HG02623 (cell line): ENCODE measurements at regions not wholly inside any gene's neighbourhood (a gene's known extent, or its start where the extent isn't known, plus 50 kb on each side); places are given as distances from the start of the nearest gene placed in this dataset.
"Not testable (repeated sequence)": the region's sequence is repeated elsewhere in the genome, so short reads cannot be mapped to it uniquely, and the experiment has no call there.

Experiments used
- ATAC-seq: cut with Tn5 transposase; IDR thresholded peaks from one replicate; pipeline ENCODE4 v1.9.1; 2021; ENCODE audit warnings: moderate library complexity; ENCODE audit not compliant: unreplicated experiment

DNA sequence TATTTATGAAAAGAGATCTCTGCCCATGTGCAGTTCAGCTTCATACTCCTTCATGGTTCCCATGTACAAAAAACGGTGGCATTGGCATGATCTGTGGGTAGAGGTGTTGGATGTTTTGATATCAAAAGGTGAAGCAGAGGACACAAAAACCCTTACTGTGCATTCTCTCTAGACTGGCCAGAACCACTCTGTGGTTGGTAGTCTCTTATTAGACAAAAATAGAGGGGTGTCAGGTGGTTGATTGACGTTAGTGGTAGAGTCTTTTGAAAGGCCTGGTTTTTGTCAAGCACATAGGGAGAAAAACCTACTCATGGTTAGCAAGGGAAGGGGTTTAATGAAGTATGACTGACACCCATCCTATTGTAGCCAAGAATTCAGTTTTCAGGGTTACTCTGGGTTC, 400.0 kb upstream of the TMPRSS15 start:
- no peak for ATAC-seq

GRCh38 chr21:18810136-18810535, 406.6 kb upstream of the TMPRSS15 start:
- no peak for ATAC-seq

- ATAC-seq, result no peak
These were observed 408.7 kb upstream of the TMPRSS15 start for GRCh38 chr21:18812308-18812707.

DNA sequence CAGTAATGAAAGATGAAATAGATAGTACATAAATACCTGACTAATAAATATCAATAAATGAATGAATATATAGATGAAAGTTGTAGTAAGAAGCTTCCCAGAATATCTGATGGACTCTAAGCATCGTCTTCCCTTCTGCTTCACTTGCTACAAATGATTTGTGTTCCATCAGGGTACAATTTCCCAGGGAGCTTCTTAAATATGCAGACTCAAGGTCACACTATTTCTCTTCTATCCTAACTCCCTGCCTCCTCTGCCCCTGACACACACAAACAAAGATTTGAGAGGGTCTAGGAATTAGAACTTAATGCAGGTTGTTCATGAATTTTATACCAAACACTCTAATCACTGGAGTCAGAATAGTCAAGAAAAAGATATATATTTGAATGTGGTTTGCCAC, 415.9 kb upstream of the TMPRSS15 start:
- ATAC-seq, result no peak

DNA sequence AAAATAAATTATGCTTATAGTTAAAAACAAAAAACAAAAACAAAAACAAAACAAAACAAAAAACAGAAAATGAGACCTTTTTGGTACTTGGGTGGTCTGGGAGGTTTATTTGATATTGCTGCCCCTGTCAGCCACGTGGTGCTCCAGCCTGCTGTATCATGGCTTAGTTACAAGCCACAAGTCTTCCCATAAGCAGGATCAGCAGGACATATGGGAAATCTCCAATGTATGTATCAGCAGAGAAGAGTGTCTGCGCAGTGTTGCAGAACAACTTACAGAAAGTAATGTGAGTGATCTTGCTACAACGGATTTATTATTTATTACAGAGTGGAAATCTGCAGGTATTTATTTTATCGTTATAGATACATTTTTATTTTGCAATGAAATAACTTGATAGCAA, 423.0 kb upstream of the TMPRSS15 start:
- ATAC-seq, result no peak

DNA sequence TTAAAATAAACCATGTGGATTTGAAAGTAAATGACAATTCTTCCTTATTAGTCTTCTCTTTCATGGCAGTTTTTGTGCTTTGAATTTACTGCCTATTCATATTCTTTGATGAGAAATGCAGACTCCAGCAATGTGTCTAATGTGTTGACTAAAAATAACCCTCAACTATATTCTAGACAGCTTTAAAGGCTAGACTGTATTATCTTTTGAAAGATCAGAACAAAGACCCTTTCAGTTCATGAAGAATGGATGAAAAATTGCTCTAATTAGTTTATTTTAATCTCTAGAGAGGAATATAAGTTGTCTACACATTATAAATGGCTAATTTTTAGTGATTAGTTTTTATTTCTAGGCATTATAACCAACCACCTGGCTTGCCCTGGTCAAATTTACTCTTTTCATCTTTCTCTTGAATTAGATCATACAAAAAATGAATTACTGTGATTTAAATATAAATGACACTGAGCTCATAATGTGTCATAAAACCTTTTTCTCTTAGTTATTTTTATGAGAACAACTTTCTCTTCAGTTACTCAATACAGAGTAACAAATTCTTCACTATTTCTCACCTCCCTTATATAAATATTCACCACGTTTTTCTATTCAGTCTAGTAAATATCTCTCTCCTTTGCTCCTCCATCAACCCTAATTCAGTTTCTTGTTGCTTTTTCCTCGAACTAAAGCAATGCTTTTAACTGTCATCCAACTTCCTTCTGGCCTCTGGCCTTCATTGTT, 428.5 kb upstream of the TMPRSS15 start:
- ATAC-seq, result no peak

DNA sequence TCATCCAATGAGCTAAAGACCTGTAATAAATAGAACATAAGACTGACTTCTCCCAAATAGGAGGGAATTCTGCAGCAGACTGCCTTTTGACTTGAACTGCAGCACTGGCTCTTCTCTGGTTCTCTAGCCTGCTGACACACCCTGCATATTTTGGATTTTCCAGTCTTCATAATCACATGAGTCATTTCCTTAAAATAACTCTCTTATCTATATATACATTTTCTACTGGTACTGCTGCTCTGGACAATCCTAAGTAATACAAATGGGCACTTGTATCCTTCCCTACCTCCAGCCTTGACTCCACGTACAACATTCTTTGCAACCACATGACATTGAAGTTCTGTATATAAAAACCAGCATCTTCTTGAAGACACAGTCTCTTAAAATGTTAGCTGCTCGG, 429.4 kb upstream of the TMPRSS15 start:
- no peak for ATAC-seq

- ATAC-seq, result not testable (repeated sequence)
These were observed 430.5 kb upstream of the TMPRSS15 start for GRCh38 chr21:18834121-18834520.

- peak; percentile 66 for ATAC-seq
These were observed 436.7 kb upstream of the TMPRSS15 start for GRCh38 chr21:18840239-18840638.

- not testable (repeated sequence) for ATAC-seq
These were observed 454.0 kb upstream of the TMPRSS15 start for GRCh38 chr21:18857606-18858005.

DNA sequence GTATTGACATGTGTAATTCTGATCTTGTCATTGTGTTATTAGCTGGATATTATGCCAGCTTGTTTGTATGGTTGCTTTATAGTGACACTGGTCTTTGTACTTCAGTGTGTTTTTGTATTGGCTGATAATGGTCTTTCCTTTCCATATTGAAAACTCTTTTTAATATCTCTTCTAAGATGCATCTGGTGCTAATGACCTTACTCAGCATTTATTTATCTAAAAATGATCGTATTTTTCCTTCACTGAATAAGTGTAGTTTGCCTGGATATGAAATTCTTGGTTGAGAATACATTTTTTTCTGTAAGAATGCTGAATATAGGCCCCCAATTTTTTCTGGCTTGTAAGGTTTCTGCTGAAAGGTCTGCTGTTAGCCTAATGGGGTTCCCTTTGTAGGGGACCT, 465.5 kb upstream of the TMPRSS15 start:
- ATAC-seq, result no peak

- no peak for ATAC-seq
These were observed 474.3 kb upstream of the TMPRSS15 start for GRCh38 chr21:18877917-18878316.

- no peak for ATAC-seq
These were observed 484.5 kb upstream of the TMPRSS15 start for GRCh38 chr21:18887922-18888602.

- ATAC-seq, result no peak
These were observed 489.8 kb upstream of the TMPRSS15 start for GRCh38 chr21:18893406-18893805.

- ATAC-seq, result no peak
These were observed 490.8 kb upstream of the TMPRSS15 start for GRCh38 chr21:18894387-18894786.

GRCh38 chr21:18899261-18899660, 495.7 kb upstream of the TMPRSS15 start:
- ATAC-seq, result no peak

DNA sequence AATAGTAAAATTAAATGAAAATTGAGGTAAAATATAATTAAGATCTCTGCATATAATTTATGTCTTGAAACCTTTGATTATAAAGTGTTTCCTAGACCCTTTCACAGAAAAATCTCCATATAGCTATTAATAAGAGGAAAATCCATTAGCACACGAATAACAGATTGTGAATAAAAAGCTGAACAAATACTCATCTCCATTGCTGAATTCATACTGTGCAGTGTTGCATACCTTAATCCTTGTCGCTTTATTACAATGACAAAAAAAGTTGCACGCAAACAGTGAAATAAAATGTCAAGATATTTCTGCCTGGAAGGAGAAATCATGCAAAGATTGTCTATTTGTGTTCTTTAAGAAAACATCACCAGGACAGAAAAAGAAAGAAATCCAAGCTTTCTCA, 499.1 kb upstream of the TMPRSS15 start:
- ATAC-seq, result no peak

GRCh38 chr21:18907076-18907475, 503.5 kb upstream of the TMPRSS15 start:
- ATAC-seq, result no peak

- no peak for ATAC-seq
These were observed 505.1 kb upstream of the TMPRSS15 start for GRCh38 chr21:18908641-18909040.

DNA sequence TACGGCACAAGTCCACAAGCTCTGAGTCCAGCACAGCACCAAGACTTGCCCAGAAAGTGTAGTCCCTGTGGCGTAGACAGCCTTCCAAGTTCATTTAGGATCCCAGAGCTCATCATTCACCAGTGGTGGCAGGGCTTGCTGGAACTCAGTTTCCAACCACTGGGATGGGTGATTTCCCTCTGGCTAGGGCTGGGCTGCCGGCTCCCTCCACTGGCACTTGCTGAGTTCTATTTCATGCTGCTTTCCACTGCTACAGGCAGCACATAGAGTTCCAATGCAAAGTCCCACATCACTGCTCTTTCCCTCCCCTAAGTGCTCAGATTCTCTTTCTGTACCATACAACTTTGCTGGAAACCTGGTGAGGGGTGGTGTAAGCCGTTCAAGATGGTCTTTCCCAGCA, 510.3 kb upstream of the TMPRSS15 start:
- no peak for ATAC-seq

DNA sequence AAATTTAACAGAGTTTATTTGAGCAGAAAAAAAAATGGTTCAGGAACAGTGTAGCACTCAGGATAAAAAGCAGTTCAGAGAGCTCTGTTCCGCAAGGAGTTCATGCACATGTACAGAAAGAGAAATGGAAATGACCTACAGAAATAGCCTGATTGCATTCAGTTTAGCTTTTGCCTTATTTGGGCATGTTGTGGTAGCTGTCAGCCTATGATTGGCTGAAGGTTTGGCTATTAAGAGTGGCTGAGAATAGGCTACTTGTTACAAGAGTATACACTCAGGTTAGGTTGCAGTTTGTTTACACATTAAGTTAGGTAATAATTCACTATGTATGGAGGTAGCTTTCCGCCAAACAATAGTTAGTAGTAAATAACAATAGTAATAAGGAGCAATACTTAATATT, 511.0 kb upstream of the TMPRSS15 start:
- ATAC-seq, result no peak

GRCh38 chr21:18917622-18918021, 514.0 kb upstream of the TMPRSS15 start:
- no peak for ATAC-seq

DNA sequence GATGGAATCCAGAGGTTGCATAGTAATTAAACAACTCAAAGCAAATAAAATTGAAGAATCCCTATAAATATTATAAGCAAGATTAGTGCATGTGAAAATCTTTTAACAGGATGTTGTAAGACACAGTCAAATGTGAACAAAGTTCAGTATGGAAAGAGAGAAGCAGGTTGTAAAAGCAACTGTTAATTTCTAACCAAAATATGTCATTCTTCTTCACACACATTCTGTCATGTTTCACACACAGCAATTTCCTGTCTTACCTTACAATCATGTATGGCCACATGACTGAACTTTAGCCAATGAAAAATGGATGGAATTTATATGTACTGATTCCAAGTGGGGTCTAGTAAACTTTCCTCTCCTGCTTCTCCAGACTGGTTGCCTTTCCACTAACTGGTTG, 527.7 kb upstream of the TMPRSS15 start:
- no peak for ATAC-seq
